ENCODE measurements at regions not wholly inside any gene's neighbourhood (a gene's known extent, or its start where the extent isn't known, plus 50 kb on each side); places are given as distances from the start of the nearest gene placed in this dataset.

- H3K9me3 ChIP-seq (ENCODE audit: control insufficient read depth, insufficient read depth, low read depth, low read length): no peaks in the 10 kb centered on the region
- H3K27ac ChIP-seq (ENCODE audit: low read length): no peak overlapping the region
- ATAC-seq: no peak
- BruUV-seq (replicated peaks): no TSS peak
- intact Hi-C loops (cut with micrococcal nuclease; ENCODE audit: unreplicated experiment): no loop called here
- no peak for DNase-seq (ENCODE audit: low read depth, low spot score)
- ChIA-PET CTCF (no interaction called here), POLR2A (no interaction called here)
- H3K27me3 ChIP-seq (ENCODE audit: control insufficient read depth, insufficient read depth, low read length): no peaks in the 10 kb centered on the region
- no peaks in the 10 kb centered on the region for H3K4me1 ChIP-seq (ENCODE audit: control insufficient read depth, insufficient read depth, low read length)
- in situ Hi-C loops (cut with HindIII; ENCODE audit: low pct_unique_long_range_greater_than_20kb, low sequenced_read_pairs): no loop called here
- TF ChIP-seq POLR2AphosphoS5 (IDR thresholded peaks at IDR 0.05; ENCODE audit: low read depth, low read length): no peak
- TF ChIP-seq SIN3A (IDR thresholded peaks at IDR 0.05; ENCODE audit: borderline replicate concordance, insufficient read depth, low read depth, low read length): no peak
- TF ChIP-seq TCF7L2 (IDR thresholded peaks at IDR 0.05; ENCODE audit: low read depth, low read length): no peak
- TF ChIP-seq REST (IDR thresholded peaks at IDR 0.05; ENCODE audit: insufficient read depth in 1 of 2, low read depth in 2 of 2, low read length in 1 of 2): no peak
- no peak for TF ChIP-seq CTCF (IDR thresholded peaks at IDR 0.05)
- H3K4me3 ChIP-seq (ENCODE audit: low read depth in 2 of 2, low read length in 2 of 2): no peak overlapping the region
- H3K36me3 ChIP-seq (ENCODE audit: control insufficient read depth, insufficient read depth, low read length): no peaks in the 10 kb centered on the region
Observed at GRCh38 chr10:130560573-130560972, 424.4 kb downstream of the GLRX3 start.

- H3K4me1 ChIP-seq (ENCODE audit: control insufficient read depth, insufficient read depth, low read length): no peaks in the 10 kb centered on the region
- CTCF ChIA-PET: no interaction called here
Observed at GRCh38 chr10:130561681-130562080, 425.5 kb downstream of the GLRX3 start.

More at GRCh38 chr10:130561681-130562080, 425.5 kb downstream of the GLRX3 start:
- intact Hi-C loops (cut with micrococcal nuclease; ENCODE audit: unreplicated experiment) (no loop called here), in situ Hi-C loops (cut with HindIII; ENCODE audit: low pct_unique_long_range_greater_than_20kb, low sequenced_read_pairs) (no loop called here)
- Histone ChIP-seq H3K9me3 (ENCODE audit: control insufficient read depth, insufficient read depth, low read depth, low read length) (no peaks in the 10 kb centered on the region), H3K27me3 (ENCODE audit: control insufficient read depth, insufficient read depth, low read length) (peaks cover 4% of the 10 kb centered on the region; the same call in 1 of the 2 replicates), H3K36me3 (ENCODE audit: control insufficient read depth, insufficient read depth, low read length) (no peaks in the 10 kb centered on the region), H3K4me3 (ENCODE audit: low read depth in 2 of 2, low read length in 2 of 2) (no peak overlapping the region), H3K27ac (ENCODE audit: low read length) (no peak overlapping the region)
- POLR2A ChIA-PET: no interaction called here
- ATAC-seq (no peak), DNase-seq (ENCODE audit: low read depth, low spot score) (no peak)
- TF ChIP-seq CTCF (IDR thresholded peaks at IDR 0.05) (no peak), REST (IDR thresholded peaks at IDR 0.05; ENCODE audit: insufficient read depth in 1 of 2, low read depth in 2 of 2, low read length in 1 of 2) (no peak), TCF7L2 (IDR thresholded peaks at IDR 0.05; ENCODE audit: low read depth, low read length) (no peak), POLR2AphosphoS5 (IDR thresholded peaks at IDR 0.05; ENCODE audit: low read depth, low read length) (no peak)
- no TSS peak for BruUV-seq (replicated peaks)
